Fibroblast of pulmonary artery (primary cell): ENCODE measurements at regions not wholly inside any gene's neighbourhood (a gene's known extent, or its start where the extent isn't known, plus 50 kb on each side); places are given as distances from the start of the nearest gene placed in this dataset.

Source experiments
- DNase-seq: peaks from one replicate; pipeline ENCODE4 v3.0.0-alpha.2; 2010; ENCODE audit warnings: low read depth
- H3K4me3 ChIP-seq: replicated peaks from 2 replicates; pipeline ENCODE4 v1.5.1; 2011; ENCODE audit warnings: low read depth, mild to moderate bottlenecking, control low read depth, low read length, moderate library complexity
- TF ChIP-seq, protein P1 (sequence below): IDR thresholded peaks from 2 replicates; pipeline ENCODE4 v1.5.1; 2011; ENCODE audit warnings: mild to moderate bottlenecking, control low read depth, low read length, inconsistent platforms; ENCODE audit errors: missing control alignments

- TF ChIP-seq, protein P1, sequence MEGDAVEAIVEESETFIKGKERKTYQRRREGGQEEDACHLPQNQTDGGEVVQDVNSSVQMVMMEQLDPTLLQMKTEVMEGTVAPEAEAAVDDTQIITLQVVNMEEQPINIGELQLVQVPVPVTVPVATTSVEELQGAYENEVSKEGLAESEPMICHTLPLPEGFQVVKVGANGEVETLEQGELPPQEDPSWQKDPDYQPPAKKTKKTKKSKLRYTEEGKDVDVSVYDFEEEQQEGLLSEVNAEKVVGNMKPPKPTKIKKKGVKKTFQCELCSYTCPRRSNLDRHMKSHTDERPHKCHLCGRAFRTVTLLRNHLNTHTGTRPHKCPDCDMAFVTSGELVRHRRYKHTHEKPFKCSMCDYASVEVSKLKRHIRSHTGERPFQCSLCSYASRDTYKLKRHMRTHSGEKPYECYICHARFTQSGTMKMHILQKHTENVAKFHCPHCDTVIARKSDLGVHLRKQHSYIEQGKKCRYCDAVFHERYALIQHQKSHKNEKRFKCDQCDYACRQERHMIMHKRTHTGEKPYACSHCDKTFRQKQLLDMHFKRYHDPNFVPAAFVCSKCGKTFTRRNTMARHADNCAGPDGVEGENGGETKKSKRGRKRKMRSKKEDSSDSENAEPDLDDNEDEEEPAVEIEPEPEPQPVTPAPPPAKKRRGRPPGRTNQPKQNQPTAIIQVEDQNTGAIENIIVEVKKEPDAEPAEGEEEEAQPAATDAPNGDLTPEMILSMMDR = no peak
- H3K4me3 ChIP-seq = no peak overlapping the region
- no peak for DNase-seq
Measured at GRCh38 chr9:17057729-17058128, 77.1 kb upstream of the CNTLN start.

GRCh38 chr9:17052626-17053025 lies 82.2 kb upstream of the CNTLN start:
- no peak for DNase-seq
- TF ChIP-seq, protein P1 = no peak

GRCh38 chr9:17045381-17045940 lies 89.4 kb upstream of the CNTLN start:
- no peak overlapping the region for H3K4me3 ChIP-seq
- no peak for DNase-seq
- TF ChIP-seq, protein P1 = no peak

More at GRCh38 chr9:17052626-17053025, 82.2 kb upstream of the CNTLN start:
- H3K4me3 ChIP-seq = no peak overlapping the region

DNA sequence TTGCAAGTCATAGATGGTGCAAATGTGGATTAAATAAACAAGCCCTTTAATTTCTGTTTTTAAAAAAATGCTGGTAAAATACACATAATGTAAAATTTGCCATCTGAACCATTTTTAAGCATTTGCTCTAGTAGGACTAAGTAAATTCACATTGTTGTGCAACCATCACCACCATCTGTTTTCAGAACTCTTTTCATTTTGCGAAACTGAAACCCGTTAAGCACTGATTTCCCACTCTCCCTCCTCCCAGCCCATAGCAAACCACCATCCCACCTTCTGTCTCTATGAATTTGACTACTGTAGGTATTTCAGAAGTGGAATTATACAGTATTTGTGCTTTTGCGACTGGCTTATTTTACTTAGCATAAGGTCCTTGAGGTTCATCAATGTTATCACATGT lies 103.3 kb upstream of the CNTLN start:
- H3K4me3 ChIP-seq = no peak overlapping the region
- no peak for DNase-seq
- TF ChIP-seq, protein P1 = no peak

- no peak overlapping the region for H3K4me3 ChIP-seq
- no peak for DNase-seq
- TF ChIP-seq, protein P1 = no peak
Measured at GRCh38 chr9:17025281-17025680, 109.6 kb upstream of the CNTLN start.

- DNase-seq = no peak
- TF ChIP-seq, protein P1 = no peak
- no peak overlapping the region for H3K4me3 ChIP-seq
Measured at GRCh38 chr9:17024129-17024528, 110.7 kb upstream of the CNTLN start.

- TF ChIP-seq, protein P1 = no peak
- no peak overlapping the region for H3K4me3 ChIP-seq
- peak; percentile 21 for DNase-seq
Measured at GRCh38 chr9:17021387-17021970, 113.4 kb upstream of the CNTLN start.
